Posterior cingulate gyrus (tissue), 11 donors: ENCODE measurements at regions not wholly inside any gene's neighbourhood (a gene's known extent, or its start where the extent isn't known, plus 50 kb on each side); places are given as distances from the start of the nearest gene placed in this dataset.
"Not testable (repeated sequence)": the region's sequence is repeated elsewhere in the genome, so short reads cannot be mapped to it uniquely, and the experiment has no call there.

Experiments
- DNase-seq, 10 donors: peaks; one replicate each; pipeline versions ENCODE4 v3.0.0 to v3.0.0-alpha.2; 2020 to 2021; ENCODE audit warnings: mixed read lengths in 3 of 10
- intact Hi-C: fragments of 100-400 bp; cut with DNase I; formaldehyde crosslinking; loops from one replicate; pipeline ENCODE4 v1.15.1; 2023

DNA sequence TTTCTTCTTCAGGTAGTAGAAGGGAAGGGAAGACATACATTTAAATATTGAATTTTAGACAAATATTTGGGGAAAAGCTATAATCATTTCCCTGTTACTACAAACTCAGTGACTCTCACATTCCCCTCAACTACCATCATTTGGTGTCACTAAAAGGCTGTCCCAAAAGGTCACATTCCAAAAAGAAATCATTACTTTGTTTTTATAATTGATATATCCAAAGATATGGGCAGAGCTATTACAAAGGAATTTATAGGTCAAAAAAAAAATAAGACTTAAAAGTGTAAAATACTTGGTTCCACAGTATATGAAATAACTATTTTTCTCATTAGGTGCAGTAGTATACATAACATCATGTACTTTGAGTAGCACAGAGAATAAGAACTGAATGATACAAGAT lies 751.4 kb downstream of the KCNA4 start:
- intact Hi-C loops = no loop called here
- DNase-seq = no peak

DNA sequence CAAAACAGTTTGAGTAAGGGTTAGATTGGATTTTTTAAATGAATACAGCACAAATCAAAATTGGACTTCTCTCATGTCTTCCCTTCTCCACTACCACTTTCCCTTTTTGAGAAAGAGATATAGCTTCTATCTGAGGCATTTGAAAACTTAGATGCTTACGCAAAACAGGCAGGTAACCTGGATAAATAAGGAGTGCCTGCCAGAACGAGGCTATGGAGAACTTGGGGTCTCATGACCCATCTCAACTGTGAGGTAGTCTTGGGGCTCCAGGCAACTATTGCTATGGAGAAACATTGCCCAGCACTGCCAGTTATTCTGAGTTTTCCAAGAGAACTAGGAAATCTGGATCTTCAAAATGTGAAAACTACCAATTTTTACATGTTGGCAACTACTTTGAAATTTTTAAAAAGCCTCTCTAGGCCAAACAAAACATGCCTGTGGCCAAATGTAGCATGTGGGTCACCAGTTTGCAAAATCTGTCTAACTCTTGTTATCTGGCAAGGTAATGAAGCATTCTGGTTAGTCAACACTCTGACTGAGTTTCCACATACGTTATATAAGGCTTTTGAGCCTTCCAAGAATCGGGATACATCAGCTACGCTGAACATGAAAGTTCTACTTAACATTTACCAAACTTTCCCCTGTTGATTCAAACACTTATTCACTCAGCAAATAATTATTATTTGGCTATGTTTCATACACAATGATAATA lies 752.7 kb downstream of the KCNA4 start:
- intact Hi-C loops = no loop called here

DNA sequence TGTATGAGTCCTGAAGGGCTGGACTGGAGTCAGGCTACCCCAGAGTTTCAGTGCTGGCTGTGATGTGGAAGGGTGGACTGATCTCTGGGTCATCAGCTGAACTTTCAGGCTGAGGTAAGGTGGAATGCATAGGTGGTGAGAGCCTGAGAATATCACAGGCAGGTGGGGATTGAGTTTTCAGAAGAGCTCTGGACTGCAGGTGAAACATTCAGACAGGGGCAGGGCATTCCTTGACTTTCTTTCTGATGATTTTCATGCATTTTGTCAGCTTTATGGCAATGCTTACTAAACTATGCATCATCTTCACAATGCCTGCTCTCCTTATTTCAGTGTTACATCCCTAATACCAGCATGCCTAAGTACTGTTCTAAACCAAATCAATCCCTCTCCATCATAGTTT lies 755.0 kb downstream of the KCNA4 start:
- intact Hi-C loops = no loop called here
- DNase-seq = no peak

More for the DNA sequence above, 752.7 kb downstream of the KCNA4 start:
- no peak for DNase-seq

DNA sequence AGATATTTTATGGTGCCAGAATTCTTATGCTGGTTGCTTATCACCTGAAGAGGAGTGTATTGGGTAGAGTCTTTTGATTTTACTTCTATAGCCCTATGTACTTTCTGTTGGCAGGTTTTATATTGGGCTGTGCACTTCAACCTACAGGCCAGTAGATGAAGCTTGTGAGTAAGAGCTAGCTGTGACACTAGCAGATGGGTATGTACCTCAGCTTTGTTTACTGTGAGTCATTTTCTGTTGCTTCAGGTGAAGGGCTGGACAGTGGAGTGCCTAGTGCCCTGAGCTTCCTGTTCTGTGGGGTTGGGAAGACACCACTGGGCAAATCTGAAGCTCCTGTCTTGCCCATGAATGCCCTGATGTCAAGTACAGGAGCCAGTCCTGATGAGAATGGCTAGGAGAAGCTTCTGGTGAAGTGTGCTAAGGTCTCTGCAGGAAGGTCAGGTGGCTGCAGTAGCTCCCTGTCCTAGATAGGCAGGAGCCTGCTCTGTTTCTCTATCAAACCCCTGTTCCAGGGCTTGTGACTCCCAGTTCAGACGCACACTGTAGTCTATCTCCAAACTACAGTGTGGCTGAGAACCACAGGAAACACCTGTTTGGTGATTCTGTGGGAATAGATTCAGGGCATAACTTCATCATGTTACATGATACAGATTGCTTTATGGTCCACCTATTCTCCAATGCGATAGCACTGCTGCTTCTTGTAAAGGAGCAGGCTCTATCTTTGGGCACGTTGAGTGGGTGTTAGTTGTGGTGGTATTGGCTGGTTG lies 755.7 kb downstream of the KCNA4 start:
- DNase-seq = no peak
- intact Hi-C loops = no loop called here

DNA sequence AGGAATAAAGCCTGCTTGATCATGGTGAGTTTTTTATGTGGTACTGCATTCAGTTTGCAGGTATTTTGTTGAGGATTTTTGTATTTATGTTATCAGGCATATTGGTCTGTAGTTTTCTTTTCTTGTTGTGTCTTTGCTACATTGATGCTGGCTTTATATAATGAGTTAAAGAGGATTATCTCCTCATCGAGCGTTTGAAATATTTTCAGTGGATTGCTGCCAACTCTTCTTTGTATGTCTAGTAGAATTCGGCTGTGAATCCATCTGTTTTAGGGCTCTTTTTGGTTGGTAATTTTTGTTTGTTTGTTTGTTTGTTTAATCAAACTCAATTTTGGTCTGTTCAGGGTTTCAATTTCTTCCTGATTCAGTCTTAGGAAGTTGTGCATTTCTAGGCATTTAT lies 758.4 kb downstream of the KCNA4 start:
- DNase-seq = no peak
- intact Hi-C loops = no loop called here

DNA sequence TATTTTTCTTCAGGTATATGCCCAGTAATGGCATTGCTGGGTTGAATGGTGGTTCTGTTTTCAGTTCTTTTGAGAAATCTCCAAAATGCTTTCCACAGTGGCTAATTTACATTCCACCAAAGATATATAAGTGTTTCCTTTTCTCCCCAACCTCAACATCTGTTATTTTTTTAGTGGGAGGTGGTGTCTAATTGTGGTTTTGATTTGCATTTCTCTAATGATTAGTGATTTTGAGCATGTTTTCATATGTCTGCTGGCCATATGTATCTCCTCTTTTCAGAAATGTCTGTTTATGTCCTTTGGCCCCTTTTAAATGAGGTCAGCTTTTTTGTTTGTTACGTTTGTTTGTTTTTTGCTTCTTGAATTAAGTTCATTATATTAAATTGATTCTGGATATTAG lies 760.2 kb downstream of the KCNA4 start:
- DNase-seq = no peak
- intact Hi-C loops = no loop called here

DNA sequence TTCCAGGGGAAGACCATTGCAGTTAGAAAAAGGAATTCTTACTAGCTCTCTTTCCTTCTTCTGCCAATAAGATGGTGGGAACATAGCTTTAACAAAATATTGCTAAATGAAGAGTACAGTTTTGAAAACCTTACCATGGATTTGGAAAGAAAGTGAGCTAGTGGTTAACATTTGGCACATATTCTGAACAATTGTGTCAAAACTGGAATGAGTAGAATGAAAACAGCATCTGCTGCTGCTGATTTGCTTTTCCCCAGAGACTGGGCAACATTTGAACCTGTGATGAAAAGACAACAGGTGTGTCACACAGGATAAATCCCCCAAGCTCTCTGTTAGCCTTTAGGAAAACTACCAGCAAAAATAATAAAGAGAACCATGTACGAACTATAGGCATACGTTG lies 761.4 kb downstream of the KCNA4 start:
- intact Hi-C loops = no loop called here
- no peak for DNase-seq

DNA sequence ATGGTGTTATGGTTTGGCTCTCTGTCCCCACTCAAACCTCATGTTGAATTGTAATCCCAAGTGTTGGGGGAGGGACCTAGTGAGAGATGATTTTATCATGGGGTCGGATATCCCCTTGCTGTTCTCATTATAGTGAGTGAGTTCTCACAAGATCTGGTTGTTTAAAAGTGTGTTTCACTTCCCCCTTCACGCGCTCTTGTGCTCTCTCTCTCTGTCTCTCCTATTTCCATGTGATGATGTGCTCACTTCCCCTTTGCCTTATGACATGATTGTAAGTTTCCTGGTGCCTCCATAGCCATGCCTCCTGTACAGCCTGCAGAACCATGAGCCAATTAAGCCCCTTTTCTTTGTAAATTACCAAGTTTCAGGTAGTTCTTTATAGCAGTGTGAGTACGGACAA lies 765.1 kb downstream of the KCNA4 start:
- intact Hi-C loops = no loop called here
- DNase-seq = no peak

DNA sequence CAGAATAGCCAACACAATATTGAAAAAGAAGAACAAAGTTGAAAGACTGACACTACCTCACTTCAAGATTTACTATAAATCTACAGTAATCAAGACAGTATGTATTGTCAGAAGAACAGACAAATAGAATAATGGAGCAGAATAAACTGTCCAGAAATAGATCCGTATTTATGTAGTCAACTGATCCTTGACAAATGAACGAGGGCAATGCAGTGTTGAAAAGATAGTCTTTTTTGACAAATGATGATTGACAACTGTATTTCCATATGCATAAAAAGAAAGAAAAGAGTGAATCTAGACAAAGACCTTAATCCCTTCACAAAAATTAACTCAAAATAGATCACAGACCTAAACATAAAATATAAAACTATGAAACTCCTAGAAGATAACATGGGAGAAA lies 767.1 kb downstream of the KCNA4 start:
- no peak for DNase-seq
- intact Hi-C loops = no loop called here

DNA sequence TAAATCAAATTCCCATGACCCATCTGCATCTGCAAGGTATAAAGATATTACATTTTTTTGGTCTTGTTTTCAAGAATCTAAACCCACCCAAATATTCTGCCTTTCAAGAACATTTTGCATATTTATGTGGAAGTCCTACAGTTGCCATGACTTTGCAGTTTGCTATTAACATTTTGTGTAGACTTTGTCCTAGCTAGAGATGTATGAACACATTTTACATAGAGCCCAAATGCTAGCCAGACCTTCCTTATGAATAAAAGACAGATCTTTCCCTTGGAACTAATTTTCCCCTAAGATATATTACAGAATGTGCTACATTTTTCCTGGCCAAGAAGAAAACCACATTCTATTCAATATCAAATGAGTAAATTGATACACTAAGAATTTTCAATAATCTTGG lies 772.5 kb downstream of the KCNA4 start:
- intact Hi-C loops = no loop called here
- no peak for DNase-seq

DNA sequence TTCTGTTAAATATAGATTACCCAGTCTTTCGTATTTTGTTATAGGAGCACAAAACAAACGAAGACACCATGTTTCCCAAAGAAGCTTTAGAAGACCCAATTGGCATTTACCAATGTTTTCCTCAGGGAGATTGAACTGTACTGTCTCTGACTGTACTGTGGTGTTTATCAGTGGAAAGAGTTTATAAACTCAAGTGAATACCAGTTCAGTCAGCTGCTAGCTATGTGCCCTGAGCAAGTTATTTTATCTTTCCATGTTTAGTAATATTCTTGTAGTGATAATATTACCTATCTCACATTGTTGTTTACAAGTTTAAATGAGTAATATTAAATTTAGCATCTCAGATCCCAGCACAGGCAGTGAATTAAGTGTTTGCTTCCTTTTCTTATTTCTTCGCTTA lies 773.2 kb downstream of the KCNA4 start:
- intact Hi-C loops = no loop called here
- DNase-seq = no peak

DNA sequence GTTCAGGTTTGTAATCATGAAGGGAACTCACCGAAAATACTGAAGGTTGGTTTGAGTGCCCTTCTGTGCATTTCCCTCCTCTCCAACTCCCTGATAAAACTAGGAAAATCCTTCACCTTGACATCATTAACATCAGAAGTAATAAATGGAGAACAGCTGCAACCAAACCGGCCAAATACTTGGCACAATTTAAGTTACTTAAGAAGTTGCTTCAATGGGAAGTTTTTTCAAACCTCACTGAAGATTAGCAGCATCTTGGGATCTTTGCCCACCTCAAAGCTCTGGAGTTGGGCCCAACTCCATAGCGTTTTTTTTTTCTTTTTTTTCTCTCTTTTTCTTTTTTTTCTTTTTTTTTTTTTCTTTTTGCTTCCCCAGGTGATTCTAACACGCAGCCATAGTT lies 784.8 kb downstream of the KCNA4 start:
- intact Hi-C loops = no loop called here
- DNase-seq = no peak

DNA sequence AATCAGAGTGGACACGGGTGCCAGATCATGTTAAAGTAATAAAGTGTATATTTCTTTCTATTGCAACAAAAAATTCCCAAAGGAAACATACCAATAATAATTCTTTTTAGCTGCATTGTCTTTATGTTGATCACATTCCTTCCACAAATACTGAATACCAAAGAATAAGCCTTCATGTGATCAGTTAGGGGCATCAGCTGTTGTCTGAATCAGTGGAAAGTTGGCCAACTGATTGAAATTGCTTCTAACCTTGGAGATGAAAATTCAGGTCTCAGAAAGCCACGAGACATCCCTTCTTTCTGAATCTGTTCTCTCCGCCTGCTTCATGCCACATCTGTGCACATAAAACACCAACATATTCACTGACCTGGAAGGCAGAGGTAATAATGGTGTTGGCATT lies 785.2 kb downstream of the KCNA4 start:
- intact Hi-C loops = no loop called here
- DNase-seq = no peak

DNA sequence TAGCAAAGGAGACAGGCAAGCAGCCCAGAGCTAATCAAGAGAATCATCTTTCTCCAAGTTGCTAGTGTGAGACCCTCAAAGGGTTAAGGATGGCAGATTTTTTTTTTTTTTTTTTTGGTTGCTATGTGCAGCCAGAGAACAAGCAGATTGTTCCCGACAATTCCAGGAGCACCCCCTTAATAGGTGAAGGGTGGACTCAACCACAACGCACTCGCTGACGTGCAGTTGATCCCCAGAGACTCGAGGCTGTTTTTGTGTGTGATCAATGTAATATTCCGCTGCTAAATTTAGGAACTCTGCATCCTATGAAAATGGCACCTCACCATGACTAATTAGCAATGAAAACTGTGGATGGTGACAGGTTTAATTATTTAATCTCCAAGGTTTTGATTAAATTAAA lies 789.0 kb downstream of the KCNA4 start:
- intact Hi-C loops = no loop called here
- no peak for DNase-seq

DNA sequence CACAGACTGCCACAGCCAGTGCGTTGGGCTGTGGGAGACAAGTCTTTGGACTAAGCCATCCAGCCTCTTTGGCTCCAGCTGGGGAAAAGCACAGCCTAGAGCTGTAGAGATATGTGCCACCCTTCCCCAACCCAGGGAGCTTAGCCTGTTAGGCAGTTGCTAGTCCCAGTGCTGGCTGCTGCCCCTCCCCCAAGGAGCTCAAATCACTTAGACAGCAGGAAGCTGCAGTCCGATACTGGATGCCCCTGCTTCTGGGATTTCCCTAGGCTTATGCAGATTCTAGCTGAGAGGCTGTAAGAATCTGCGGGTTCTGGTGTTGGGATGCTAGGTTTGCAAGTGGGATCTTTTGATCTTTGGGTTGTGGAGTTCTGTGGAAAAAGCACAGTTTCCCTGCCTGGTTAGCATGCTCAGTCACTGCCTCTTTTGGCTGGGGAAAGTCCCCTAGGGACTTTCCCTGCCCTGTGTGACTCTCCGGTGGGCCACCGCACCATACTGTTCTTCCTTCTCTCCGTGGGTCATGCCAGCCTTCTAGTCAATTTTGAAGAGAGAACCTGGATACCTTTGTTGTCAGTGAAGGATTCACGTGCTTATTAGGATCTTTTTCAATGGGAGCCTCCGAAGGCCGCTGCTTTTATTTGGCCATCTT lies 792.0 kb downstream of the KCNA4 start:
- DNase-seq = peak in 1 of 10 donors; percentile 51
- intact Hi-C loops = no loop called here

DNA sequence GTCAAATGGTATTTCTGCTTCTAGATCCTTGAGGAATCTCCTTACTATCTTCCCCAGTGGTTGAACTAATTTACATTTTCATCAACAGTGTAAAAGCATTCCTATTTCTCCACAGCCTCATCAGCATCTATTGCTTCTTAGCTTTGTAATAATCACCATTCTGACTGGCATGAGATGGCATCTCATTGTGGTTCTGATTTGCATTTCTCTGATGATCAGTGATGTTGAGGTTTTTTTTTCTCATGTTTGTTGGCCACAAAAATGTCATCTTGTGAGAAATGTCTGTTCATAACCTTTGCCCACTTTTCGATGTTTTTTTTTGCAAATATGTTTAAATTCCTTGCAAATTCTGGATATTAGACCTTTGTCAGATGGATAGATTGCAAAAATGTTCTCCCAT lies 797.3 kb downstream of the KCNA4 start:
- intact Hi-C loops, DNase-seq: not testable (repeated sequence)

DNA sequence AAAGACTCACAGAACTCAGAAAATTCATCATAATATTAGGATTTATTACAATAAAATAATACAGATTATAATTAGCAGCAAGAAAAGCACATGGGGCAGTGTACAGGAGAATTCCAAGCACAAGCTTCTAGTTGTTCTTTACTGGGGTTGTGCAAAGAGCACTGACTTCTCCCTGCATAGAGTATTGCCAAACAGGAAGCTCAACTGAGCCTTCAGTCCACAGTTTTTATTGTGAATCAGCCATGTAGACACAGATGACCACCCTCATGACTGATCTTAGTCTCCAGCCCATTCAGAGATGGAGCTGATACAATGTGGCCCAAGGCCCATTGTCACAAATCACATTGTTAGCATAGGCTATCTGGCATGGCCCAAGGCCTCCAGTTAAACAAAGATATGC lies 798.9 kb downstream of the KCNA4 start:
- intact Hi-C loops = no loop called here
- DNase-seq = no peak

DNA sequence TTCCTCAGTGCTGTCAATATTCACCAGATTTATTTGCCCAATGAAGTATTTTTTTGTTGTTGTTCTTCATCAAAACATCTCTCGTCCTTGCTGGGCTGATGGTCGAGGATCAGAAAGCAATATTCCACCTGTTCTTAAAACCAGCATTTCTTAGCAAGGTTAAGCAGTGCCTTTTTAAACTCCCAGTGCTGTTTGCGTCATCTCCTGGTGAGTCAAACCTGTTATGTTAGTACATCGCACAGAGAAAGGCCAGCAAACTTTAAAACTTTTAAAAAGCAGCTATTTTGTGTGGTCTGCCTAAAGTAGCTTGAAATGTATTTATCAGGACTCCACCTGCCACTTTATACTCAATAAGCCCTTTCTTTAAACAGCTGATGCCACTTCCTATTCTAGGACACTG lies 802.0 kb downstream of the KCNA4 start:
- intact Hi-C loops = no loop called here
- DNase-seq = no peak

DNA sequence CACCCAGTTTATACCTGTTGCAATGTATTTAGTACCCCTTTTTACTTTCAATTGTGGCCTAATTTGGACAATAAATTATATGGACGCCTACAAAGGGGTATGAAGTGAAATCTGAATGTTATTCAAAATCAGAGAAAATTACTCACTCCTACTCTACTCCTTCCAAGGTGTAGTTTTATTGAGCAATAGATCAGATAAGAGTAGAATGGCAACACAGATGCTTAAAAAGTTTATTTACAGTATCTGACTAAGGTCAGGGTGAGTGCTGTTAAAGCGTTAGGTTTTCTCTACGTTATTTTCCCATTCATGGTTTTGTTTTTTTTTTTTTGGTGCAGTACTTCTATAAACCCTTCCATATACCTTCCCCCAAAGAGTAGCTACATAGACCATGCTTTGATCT lies 805.6 kb downstream of the KCNA4 start:
- intact Hi-C loops = no loop called here

DNA sequence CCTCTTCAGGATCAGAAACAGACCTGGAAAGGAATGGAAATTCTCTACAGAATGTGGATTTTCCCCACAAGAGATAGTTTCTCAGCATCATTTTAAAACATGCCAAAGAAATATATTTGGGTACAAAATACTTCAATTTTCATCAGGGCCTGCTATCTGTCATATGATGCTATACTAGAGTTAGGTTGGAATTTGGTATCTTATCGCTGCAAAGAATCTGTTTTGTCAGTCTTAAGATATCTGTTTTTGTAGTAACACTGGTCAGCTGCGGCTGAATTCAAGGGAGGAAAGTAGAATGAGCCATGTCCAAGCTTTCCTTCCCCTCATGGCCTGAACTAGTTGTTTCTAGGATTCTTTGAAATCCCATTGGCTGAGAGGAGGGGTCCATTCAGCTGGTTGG lies 806.4 kb downstream of the KCNA4 start:
- DNase-seq = no peak
- intact Hi-C loops = no loop called here

More for the DNA sequence above, 805.6 kb downstream of the KCNA4 start:
- no peak for DNase-seq

DNA sequence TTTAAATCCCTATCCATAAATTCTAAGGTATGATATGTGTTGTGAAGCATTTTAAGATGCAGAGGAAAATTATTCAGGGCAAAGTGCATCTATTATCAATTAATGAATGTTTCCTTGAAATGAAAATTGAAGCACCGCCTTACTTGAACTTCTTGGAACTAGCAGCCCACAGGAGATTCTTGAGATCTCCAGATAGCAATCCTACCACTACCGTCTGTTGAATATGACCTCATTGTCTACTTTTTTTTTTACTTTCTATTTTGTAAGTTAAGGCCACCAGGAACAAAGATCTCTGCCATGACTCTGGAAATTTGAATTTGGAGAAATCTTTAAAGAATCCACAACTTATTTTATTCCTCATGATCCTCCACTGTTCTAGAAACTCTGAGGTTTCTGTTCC lies 808.7 kb downstream of the KCNA4 start:
- no peak for DNase-seq
- intact Hi-C loops = no loop called here
